ENCODE measurements at regions not wholly inside any gene's neighbourhood (a gene's known extent, or its start where the extent isn't known, plus 50 kb on each side); places are given as distances from the start of the nearest gene placed in this dataset.

- H3K9me3 ChIP-seq, result 0 out of 2 replicates have a peak, but pooled peaks cover 4% of the 10 kb centered on the region
- H3K36me3 ChIP-seq (ENCODE audit: control insufficient read depth, insufficient read depth, low read length), result no peaks in the 10 kb centered on the region
- POLR2A ChIA-PET, result no interaction called here
- H3K9me3 Mint-ChIP-seq (ENCODE audit: unreplicated experiment), result peaks cover 10% of the 10 kb centered on the region
- H3K4me1 ChIP-seq, result no peaks in the 10 kb centered on the region
- H3K4me1 Mint-ChIP-seq (ENCODE audit: low read depth, unreplicated experiment), result peaks cover 6% of the 10 kb centered on the region
- peak overlapping the region; percentile 10 for H3K27ac Mint-ChIP-seq (ENCODE audit: unreplicated experiment)
- no peaks in the 10 kb centered on the region for H3K27me3 Mint-ChIP-seq (ENCODE audit: insufficient read depth, unreplicated experiment)
- H3K4me3 Mint-ChIP-seq (ENCODE audit: unreplicated experiment), result no peak overlapping the region
- intact Hi-C loops (cut with micrococcal nuclease; ENCODE audit: unreplicated experiment), result no loop called here
- no peak for TF ChIP-seq CTCF (IDR thresholded peaks at IDR 0.05; ENCODE audit: insufficient read depth in 1 of 2, low read depth in 1 of 2, low read length in 1 of 2, severe bottlenecking in 1 of 2, unreplicated experiment in 1 of 2)
- no peaks in the 10 kb centered on the region for H3K36me3 Mint-ChIP-seq (ENCODE audit: insufficient read depth, unreplicated experiment)
- no peak for DNase-seq
- H3K27me3 ChIP-seq (replicated peaks; ENCODE audit: control insufficient read depth, insufficient read depth, low read length), result no peaks in the 10 kb centered on the region
- H3K4me3 ChIP-seq (ENCODE audit: low read depth, low read length), result no peak overlapping the region
- BruUV-seq (replicated peaks), result no TSS peak
- CTCF ChIA-PET, result no interaction called here
Observed at GRCh38 chr6:21406316-21406715, 187.2 kb upstream of the SOX4 start.

- ChIA-PET CTCF (no interaction called here), POLR2A (no interaction called here)
- BruUV-seq (replicated peaks), result no TSS peak
- Mint-ChIP-seq H3K27ac (ENCODE audit: unreplicated experiment) (no peak overlapping the region), H3K36me3 (ENCODE audit: insufficient read depth, unreplicated experiment) (no peaks in the 10 kb centered on the region), H3K4me1 (ENCODE audit: low read depth, unreplicated experiment) (no peaks in the 10 kb centered on the region), H3K27me3 (ENCODE audit: insufficient read depth, unreplicated experiment) (no peaks in the 10 kb centered on the region), H3K9me3 (ENCODE audit: unreplicated experiment) (peaks cover 10% of the 10 kb centered on the region), H3K4me3 (ENCODE audit: unreplicated experiment) (no peak overlapping the region)
- Histone ChIP-seq H3K27me3 (replicated peaks; ENCODE audit: control insufficient read depth, insufficient read depth, low read length) (no peaks in the 10 kb centered on the region), H3K9me3 (0 out of 2 replicates have a peak, but pooled peaks cover 4% of the 10 kb centered on the region), H3K36me3 (ENCODE audit: control insufficient read depth, insufficient read depth, low read length) (no peaks in the 10 kb centered on the region), H3K4me3 (ENCODE audit: low read depth, low read length) (no peak overlapping the region), H3K4me1 (no peaks in the 10 kb centered on the region)
- DNase-seq, result no peak
- intact Hi-C loops (cut with micrococcal nuclease; ENCODE audit: unreplicated experiment), result no loop called here
- no peak for TF ChIP-seq CTCF (IDR thresholded peaks at IDR 0.05; ENCODE audit: insufficient read depth in 1 of 2, low read depth in 1 of 2, low read length in 1 of 2, severe bottlenecking in 1 of 2, unreplicated experiment in 1 of 2)
Observed at GRCh38 chr6:21409231-21409630, 184.3 kb upstream of the SOX4 start.

GRCh38 chr6:21413428-21413827 lies 180.1 kb upstream of the SOX4 start:
- CTCF ChIA-PET, result no interaction called here

More at GRCh38 chr6:21413428-21413827, 180.1 kb upstream of the SOX4 start:
- DNase-seq, result no peak
- no TSS peak for BruUV-seq (replicated peaks)
- no peak for TF ChIP-seq CTCF (IDR thresholded peaks at IDR 0.05; ENCODE audit: insufficient read depth in 1 of 2, low read depth in 1 of 2, low read length in 1 of 2, severe bottlenecking in 1 of 2, unreplicated experiment in 1 of 2)
- H3K27me3 Mint-ChIP-seq (ENCODE audit: insufficient read depth, unreplicated experiment), result no peaks in the 10 kb centered on the region
- H3K4me1 Mint-ChIP-seq (ENCODE audit: low read depth, unreplicated experiment), result no peaks in the 10 kb centered on the region
- intact Hi-C loops (cut with micrococcal nuclease; ENCODE audit: unreplicated experiment), result no loop called here
- no peak overlapping the region for H3K4me3 Mint-ChIP-seq (ENCODE audit: unreplicated experiment)
- H3K36me3 Mint-ChIP-seq (ENCODE audit: insufficient read depth, unreplicated experiment), result no peaks in the 10 kb centered on the region
- H3K27ac Mint-ChIP-seq (ENCODE audit: unreplicated experiment), result no peak overlapping the region
- Histone ChIP-seq H3K9me3 (0 out of 2 replicates have a peak, but pooled peaks cover 4% of the 10 kb centered on the region), H3K4me1 (no peaks in the 10 kb centered on the region), H3K36me3 (ENCODE audit: control insufficient read depth, insufficient read depth, low read length) (no peaks in the 10 kb centered on the region), H3K4me3 (ENCODE audit: low read depth, low read length) (no peak overlapping the region), H3K27me3 (replicated peaks; ENCODE audit: control insufficient read depth, insufficient read depth, low read length) (no peaks in the 10 kb centered on the region)
- POLR2A ChIA-PET, result interaction anchor here (1.0 kb wide), 1 partner anchor 180 kb away, joined by 3 read pairs; the partner anchor contains the start of gene SOX4
- H3K9me3 Mint-ChIP-seq (ENCODE audit: unreplicated experiment), result no peaks in the 10 kb centered on the region
